ENCODE measurements at regions not wholly inside any gene's neighbourhood (a gene's known extent, or its start where the extent isn't known, plus 50 kb on each side); places are given as distances from the start of the nearest gene placed in this dataset.

DNA sequence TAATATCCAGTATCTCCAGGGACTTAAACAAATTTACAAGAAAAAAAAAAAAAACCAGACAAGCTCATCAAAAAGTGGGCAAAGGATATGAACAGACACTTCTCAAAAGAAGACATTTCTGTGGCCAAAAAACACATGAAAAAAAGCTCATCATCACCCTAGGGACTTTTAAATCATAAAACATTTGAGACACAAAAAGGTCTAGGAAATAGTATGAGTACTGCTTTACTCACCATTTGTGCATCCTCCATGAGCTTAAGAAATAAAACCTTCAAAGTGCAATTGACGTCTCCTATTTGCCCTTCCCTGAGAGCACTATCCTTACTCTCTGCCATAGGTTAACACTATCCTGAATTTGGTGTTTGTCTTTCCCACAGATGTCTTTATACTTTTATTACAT lies 193.7 kb upstream of the NREP start:
- Histone ChIP-seq H4K20me1 (ENCODE audit: insufficient read depth, low read length) (no peaks in the 10 kb centered on the region), H3K18ac (ENCODE audit: low read depth, low read length) (peak overlapping the region; percentile 45; the same call in 1 of the 2 replicates), H3K56ac (ENCODE audit: extremely low read depth, insufficient read depth, low read length) (no peak overlapping the region), H3K4ac (ENCODE audit: low read depth, low read length) (no peak overlapping the region; the same call in 1 of the 2 replicates), H3K4me3 (ENCODE audit: insufficient read depth, low read depth, low read length) (no peak overlapping the region), H2BK15ac (ENCODE audit: low read depth, low read length) (no peak overlapping the region), H4K8ac (ENCODE audit: low read depth in 2 of 2, low read length in 2 of 2) (no peak overlapping the region; a peak in 1 of 4 replicates), H3K4me1 (ENCODE audit: control insufficient read depth, insufficient read depth, low read length) (peaks cover 12% of the 10 kb centered on the region), H2BK120ac (ENCODE audit: low read depth, low read length) (peak overlapping the region; percentile 63), H3K9me3 (ENCODE audit: control insufficient read depth, insufficient read depth, low read length) (no peaks in the 10 kb centered on the region), H2BK5ac (ENCODE audit: low read depth, low read length, poor library complexity, severe bottlenecking) (peak overlapping the region; percentile 25), H3K9me1 (ENCODE audit: insufficient read depth, low read length) (peaks cover 2% of the 10 kb centered on the region; the same call in 1 of the 2 replicates), H2BK20ac (ENCODE audit: low read depth, low read length) (peak overlapping the region; percentile 48; the same call in 1 of the 2 replicates), H3K23ac (ENCODE audit: low read depth, low read length) (no peak overlapping the region), H3K14ac (replicated peaks; ENCODE audit: low read depth, low read length) (no peak overlapping the region), H3K9ac (ENCODE audit: low read depth, low read length) (no peak overlapping the region), H3K27me3 (ENCODE audit: control insufficient read depth, insufficient read depth, low read length) (no peaks in the 10 kb centered on the region), H3K27ac (ENCODE audit: insufficient read depth, low read length) (no peak overlapping the region), H4K5ac (ENCODE audit: low read depth, low read length) (no peak overlapping the region; the same call in 1 of the 2 replicates), H2AK5ac (ENCODE audit: low read depth, low read length) (no peak overlapping the region), H3K79me1 (ENCODE audit: low read depth in 1 of 2, low read length in 2 of 2) (no peaks in the 10 kb centered on the region), H3K4me2 (ENCODE audit: low read depth, low read length) (no peak overlapping the region), H2AK9ac (replicated peaks; ENCODE audit: low read depth, low read length, poor library complexity) (no peak overlapping the region), H2AFZ (replicated peaks; ENCODE audit: low read length, poor library complexity) (no peak overlapping the region), H4K91ac (ENCODE audit: insufficient read depth, low read depth, low read length) (no peak overlapping the region), H3K36me3 (ENCODE audit: control insufficient read depth, insufficient read depth, low read length) (no peaks in the 10 kb centered on the region)
- CTCF ChIA-PET = no interaction called here
- WGBS, 2 experiments (ENCODE audit: extremely low coverage in 2 of 2, insufficient read length in 1 of 2) = no CpG with 5 or more reads among the region's 1 CpG
- in situ Hi-C loops (cut with MboI; ENCODE audit: low sequenced_read_pairs) = no loop called here
- intact Hi-C loops (cut with micrococcal nuclease) = no loop called here
- DNase-seq (peak; percentile 80), ATAC-seq (ENCODE audit: low read depth) (no peak)
- no TSS peak for BruUV-seq (replicated peaks)
- dilution Hi-C loops (cut with HindIII; ENCODE audit: low sequenced_read_pairs, unreplicated experiment) = no loop called here
- TF ChIP-seq CEBPB (IDR thresholded peaks at IDR 0.05; ENCODE audit: low read depth, low read length) = no peak
- TF ChIP-seq FOS (IDR thresholded peaks at IDR 0.05; ENCODE audit: low read depth, low read length) = 0 out of 2 replicates have a peak, but pooled peaks have one; percentile 30
- POLR2A ChIA-PET (ENCODE audit: unreplicated experiment) = no interaction called here
